C4-2B (cell line): ENCODE measurements at regions not wholly inside any gene's neighbourhood (a gene's known extent, or its start where the extent isn't known, plus 50 kb on each side); places are given as distances from the start of the nearest gene placed in this dataset.

Source experiments
- ZFX ChIP-seq: fragments of 450-650 bp; IDR thresholded peaks from 2 replicates; pipeline ENCODE4 v1.6.1; 2017
- TF ChIP-seq, protein P1 (sequence below): fragments of 450-650 bp; conservative IDR thresholded peaks from 2 replicates; pipeline ENCODE4 v1.5.1; 2017; ENCODE audit warnings: mild to moderate bottlenecking

DNA sequence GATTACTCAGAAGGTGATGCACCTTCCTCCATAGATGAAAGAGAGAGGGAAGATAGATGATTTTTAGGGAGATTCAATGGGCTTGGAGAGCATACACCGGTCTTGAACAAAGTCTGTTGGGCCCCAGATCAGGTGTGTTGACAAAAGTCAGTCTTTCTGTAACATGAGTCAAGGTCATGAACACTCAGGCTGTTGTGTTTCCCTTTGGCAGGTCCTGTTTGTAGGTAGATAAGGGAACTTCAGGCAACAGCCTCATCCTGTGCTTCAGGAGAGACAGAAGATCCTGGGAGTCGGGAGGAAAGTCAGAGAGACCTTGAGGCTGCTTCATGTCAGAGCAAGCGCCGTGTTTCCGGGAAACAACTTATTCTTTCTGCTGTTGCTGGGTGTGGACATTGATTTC is 703.1 kb downstream of the BRD1 start:
- TF ChIP-seq, protein P1, sequence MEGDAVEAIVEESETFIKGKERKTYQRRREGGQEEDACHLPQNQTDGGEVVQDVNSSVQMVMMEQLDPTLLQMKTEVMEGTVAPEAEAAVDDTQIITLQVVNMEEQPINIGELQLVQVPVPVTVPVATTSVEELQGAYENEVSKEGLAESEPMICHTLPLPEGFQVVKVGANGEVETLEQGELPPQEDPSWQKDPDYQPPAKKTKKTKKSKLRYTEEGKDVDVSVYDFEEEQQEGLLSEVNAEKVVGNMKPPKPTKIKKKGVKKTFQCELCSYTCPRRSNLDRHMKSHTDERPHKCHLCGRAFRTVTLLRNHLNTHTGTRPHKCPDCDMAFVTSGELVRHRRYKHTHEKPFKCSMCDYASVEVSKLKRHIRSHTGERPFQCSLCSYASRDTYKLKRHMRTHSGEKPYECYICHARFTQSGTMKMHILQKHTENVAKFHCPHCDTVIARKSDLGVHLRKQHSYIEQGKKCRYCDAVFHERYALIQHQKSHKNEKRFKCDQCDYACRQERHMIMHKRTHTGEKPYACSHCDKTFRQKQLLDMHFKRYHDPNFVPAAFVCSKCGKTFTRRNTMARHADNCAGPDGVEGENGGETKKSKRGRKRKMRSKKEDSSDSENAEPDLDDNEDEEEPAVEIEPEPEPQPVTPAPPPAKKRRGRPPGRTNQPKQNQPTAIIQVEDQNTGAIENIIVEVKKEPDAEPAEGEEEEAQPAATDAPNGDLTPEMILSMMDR, result no peak
- no peak for TF ChIP-seq ZFX
